ENCODE measurements at regions not wholly inside any gene's neighbourhood (a gene's known extent, or its start where the extent isn't known, plus 50 kb on each side); places are given as distances from the start of the nearest gene placed in this dataset.

GRCh38 chr4:130510661-130511060, 1414.7 kb downstream of the C4orf33 start:
- H3K27me3 ChIP-seq: no peaks in the 10 kb centered on the region
- no peak for TF ChIP-seq POLR2AphosphoS5 (IDR thresholded peaks at IDR 0.05)
- TF ChIP-seq EP300 (IDR thresholded peaks at IDR 0.05): no peak
- no peak for TF ChIP-seq POLR2A (IDR thresholded peaks at IDR 0.05)
- TF ChIP-seq CTCF (IDR thresholded peaks at IDR 0.05): no peak
- H3K4me1 ChIP-seq: no peaks in the 10 kb centered on the region
- no peak for ATAC-seq
- H3K27ac ChIP-seq: no peak overlapping the region
- no peaks in the 10 kb centered on the region for H3K9me3 ChIP-seq
- H3K36me3 ChIP-seq: no peaks in the 10 kb centered on the region
- 88 to 98% methylated on average over 3 of the region's 3 CpGs for WGBS, 2 donors (ENCODE audit: low coverage in 1 of 2)
- H3K4me3 ChIP-seq: no peak overlapping the region

DNA sequence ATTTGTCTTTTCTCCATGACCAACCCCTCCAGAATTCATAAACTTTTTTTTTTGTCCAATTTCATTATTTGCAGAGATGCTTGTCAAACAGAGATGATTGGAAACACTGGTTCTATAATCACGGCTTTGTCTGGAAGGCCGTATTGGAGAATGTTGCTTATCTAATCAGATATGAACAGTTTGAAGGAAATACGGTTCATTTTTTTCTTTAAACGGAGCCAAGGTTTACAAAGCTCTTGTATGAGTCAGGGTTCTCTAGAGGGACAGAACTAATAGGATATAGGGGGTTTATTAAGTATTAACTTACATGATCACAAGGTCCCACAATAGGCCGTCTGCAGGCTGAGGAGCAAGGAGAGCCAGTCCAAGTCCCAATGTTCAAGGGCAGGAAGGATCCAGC, 1415.8 kb downstream of the C4orf33 start:
- Histone ChIP-seq H3K36me3 (no peaks in the 10 kb centered on the region), H3K4me1 (no peaks in the 10 kb centered on the region), H3K27ac (no peak overlapping the region), H3K27me3 (no peaks in the 10 kb centered on the region), H3K9me3 (no peaks in the 10 kb centered on the region), H3K4me3 (no peak overlapping the region)
- 41 to 94% methylated on average over 4 to 5 of the region's 5 CpGs for WGBS, 2 donors (ENCODE audit: low coverage in 1 of 2)
- TF ChIP-seq CTCF (IDR thresholded peaks at IDR 0.05) (no peak), POLR2A (IDR thresholded peaks at IDR 0.05) (no peak), EP300 (IDR thresholded peaks at IDR 0.05) (no peak), POLR2AphosphoS5 (IDR thresholded peaks at IDR 0.05) (no peak)
- ATAC-seq: no peak

GRCh38 chr4:130524057-130524456, 1428.1 kb downstream of the C4orf33 start:
- no CpG with 5 or more reads among the region's 1 CpG for WGBS, 2 donors (ENCODE audit: low coverage in 1 of 2)
- H3K27me3 ChIP-seq: no peaks in the 10 kb centered on the region
- peaks cover 0 to 14% (median 0%) of the 10 kb centered on the region in 3 donors for H3K9me3 ChIP-seq
- H3K4me3 ChIP-seq: no peak overlapping the region
- TF ChIP-seq EP300 (IDR thresholded peaks at IDR 0.05) (no peak), POLR2AphosphoS5 (IDR thresholded peaks at IDR 0.05) (no peak), CTCF (IDR thresholded peaks at IDR 0.05) (no peak), POLR2A (IDR thresholded peaks at IDR 0.05) (no peak)
- no peak overlapping the region for H3K27ac ChIP-seq
- ATAC-seq: no peak
- no peaks in the 10 kb centered on the region for H3K36me3 ChIP-seq
- H3K4me1 ChIP-seq: no peaks in the 10 kb centered on the region

DNA sequence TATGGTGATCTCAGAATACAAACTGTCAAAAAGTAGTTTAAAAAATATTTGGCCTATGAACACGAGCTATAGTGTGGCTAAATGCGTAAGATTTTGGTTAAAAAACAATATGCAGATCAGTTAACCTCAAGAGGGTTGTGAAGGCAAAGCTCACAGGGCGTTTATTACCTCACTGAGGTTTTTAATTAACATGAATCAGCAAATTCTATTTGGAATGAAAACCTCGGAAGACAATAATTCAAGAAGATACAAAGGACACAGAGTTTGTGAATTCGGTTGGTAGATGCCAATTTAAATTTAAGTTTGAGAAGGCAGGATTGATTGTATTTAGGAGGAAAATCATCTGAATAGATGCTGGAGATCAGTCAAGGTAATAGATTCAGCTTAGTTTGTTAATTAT, 1434.6 kb downstream of the C4orf33 start:
- H3K9me3 ChIP-seq: no peaks in the 10 kb centered on the region
- H3K36me3 ChIP-seq: no peaks in the 10 kb centered on the region
- H3K27me3 ChIP-seq: no peaks in the 10 kb centered on the region
- no peak for ATAC-seq
- WGBS, 2 donors (ENCODE audit: low coverage in 1 of 2): 79 to 81% methylated on average over 5 of the region's 5 CpGs
- no peaks in the 10 kb centered on the region for H3K4me1 ChIP-seq
- TF ChIP-seq POLR2A (IDR thresholded peaks at IDR 0.05) (no peak), POLR2AphosphoS5 (IDR thresholded peaks at IDR 0.05) (no peak), CTCF (IDR thresholded peaks at IDR 0.05) (no peak), EP300 (IDR thresholded peaks at IDR 0.05) (no peak)
- H3K4me3 ChIP-seq: no peak overlapping the region
- H3K27ac ChIP-seq: no peak overlapping the region

GRCh38 chr4:130534651-130535050, 1438.7 kb downstream of the C4orf33 start:
- Histone ChIP-seq H3K27me3 (no peaks in the 10 kb centered on the region), H3K4me3 (no peak overlapping the region), H3K9me3 (no peaks in the 10 kb centered on the region), H3K27ac (no peak overlapping the region), H3K4me1 (no peaks in the 10 kb centered on the region), H3K36me3 (no peaks in the 10 kb centered on the region)
- 89 to 100% methylated on average over 1 of the region's 1 CpG for WGBS, 2 donors (ENCODE audit: low coverage in 1 of 2)
- TF ChIP-seq POLR2A (IDR thresholded peaks at IDR 0.05) (no peak), CTCF (IDR thresholded peaks at IDR 0.05) (no peak), POLR2AphosphoS5 (IDR thresholded peaks at IDR 0.05) (no peak), EP300 (IDR thresholded peaks at IDR 0.05) (no peak)
- ATAC-seq: no peak

Data from gastroesophageal sphincter (tissue), 4 donors.